Astrocyte of the cerebellum (primary cell): ENCODE measurements at regions not wholly inside any gene's neighbourhood (a gene's known extent, or its start where the extent isn't known, plus 50 kb on each side); places are given as distances from the start of the nearest gene placed in this dataset.

Experiments used
- DNase-seq: peaks from one replicate; pipeline ENCODE4 v3.0.0-alpha.2; 2011; ENCODE audit warnings: low read depth
- H3K4me3 ChIP-seq: 2 replicates; pipeline ENCODE4 v1.5.1; 2011; ENCODE audit warnings: mild to moderate bottlenecking, low read depth, low read length, moderate library complexity
- CTCF ChIP-seq: IDR thresholded peaks from 2 replicates; pipeline ENCODE4 v1.5.1; 2012; ENCODE audit warnings: low read length, low read depth, moderate library complexity, mild to moderate bottlenecking; ENCODE audit errors: missing control alignments
- in situ Hi-C: cut with HindIII; loops from 2 replicates; pipeline ENCODE4 v1.10.0; 2017; ENCODE audit warnings: low sequenced_read_pairs

GRCh38 chr3:159830523-159831154 is 158.0 kb upstream of the IL12A start:
- in situ Hi-C loops, result no loop called here
- no peak for DNase-seq
- H3K4me3 ChIP-seq, result no peak overlapping the region
- no peak for TF ChIP-seq CTCF

- no peak for TF ChIP-seq CTCF
- H3K4me3 ChIP-seq, result no peak overlapping the region
- in situ Hi-C loops, result no loop called here
- no peak for DNase-seq
These were observed 157.2 kb upstream of the IL12A start for GRCh38 chr3:159831466-159831865.

- no peak for TF ChIP-seq CTCF
- no peak overlapping the region for H3K4me3 ChIP-seq
- in situ Hi-C loops, result no loop called here
- no peak for DNase-seq
These were observed 156.6 kb upstream of the IL12A start for GRCh38 chr3:159832024-159832423.

- no peak overlapping the region for H3K4me3 ChIP-seq
- no peak for DNase-seq
- TF ChIP-seq CTCF, result no peak
- in situ Hi-C loops, result no loop called here
These were observed 153.5 kb upstream of the IL12A start for GRCh38 chr3:159835126-159835525.

GRCh38 chr3:159837725-159838124 is 150.9 kb upstream of the IL12A start:
- H3K4me3 ChIP-seq, result no peak overlapping the region
- no peak for DNase-seq
- TF ChIP-seq CTCF, result no peak
- in situ Hi-C loops, result no loop called here

- TF ChIP-seq CTCF, result no peak
- DNase-seq, result no peak
- no peak overlapping the region for H3K4me3 ChIP-seq
- in situ Hi-C loops, result no loop called here
These were observed 149.7 kb upstream of the IL12A start for GRCh38 chr3:159838938-159839337.
